ENCODE measurements at regions not wholly inside any gene's neighbourhood (a gene's known extent, or its start where the extent isn't known, plus 50 kb on each side); places are given as distances from the start of the nearest gene placed in this dataset.

DNA sequence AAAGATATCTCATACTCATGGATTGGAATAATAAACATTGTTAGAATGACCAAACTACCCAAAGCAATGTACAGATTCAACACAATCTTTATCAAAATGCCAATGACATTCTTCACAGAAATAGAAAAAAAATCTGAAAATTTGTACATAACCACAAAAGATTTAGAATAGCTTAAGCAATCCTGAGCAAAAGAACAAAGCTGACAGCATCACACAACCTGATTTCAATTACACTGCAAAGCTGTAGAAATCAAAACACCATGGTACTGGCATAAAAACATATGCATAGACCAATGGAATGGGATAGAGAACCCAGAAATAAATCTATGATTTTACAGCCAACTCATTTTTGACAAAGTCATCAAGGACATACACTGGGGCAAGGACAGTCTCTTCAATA is 130.0 kb upstream of the TMEM72 start:
- DNase-seq (ENCODE audit: low spot score): no peak

DNA sequence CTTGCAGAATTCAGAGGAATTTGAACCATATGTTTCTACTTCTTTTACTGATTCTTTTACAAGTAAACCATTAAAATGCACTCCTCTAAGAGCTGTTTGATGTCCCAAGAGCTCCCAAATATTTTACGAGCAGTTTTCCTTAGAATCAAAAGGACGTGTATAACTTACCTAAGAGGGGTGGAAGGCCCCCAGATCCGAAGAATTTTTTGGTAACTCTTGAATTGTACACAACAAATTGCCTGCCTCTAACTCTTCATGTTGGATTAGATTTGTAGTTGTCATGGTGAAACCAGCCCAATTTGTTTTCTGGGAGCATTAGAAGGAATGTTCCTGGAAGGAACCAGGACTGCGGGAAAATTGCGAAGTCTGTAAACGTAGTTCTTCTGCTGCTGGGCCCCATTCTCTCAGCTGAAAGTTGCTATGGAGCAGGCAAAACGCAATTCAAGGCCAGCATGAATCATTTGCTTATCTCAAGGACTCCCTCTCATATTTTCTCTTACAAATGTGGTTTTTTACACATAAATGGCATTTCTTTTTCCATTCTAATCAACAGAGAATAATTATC is 124.8 kb upstream of the TMEM72 start:
- peak; percentile 56 for DNase-seq (ENCODE audit: low spot score)

GRCh38 chr10:44787480-44788075 is 123.6 kb upstream of the TMEM72 start:
- no peak for DNase-seq (ENCODE audit: low spot score)

- DNase-seq (ENCODE audit: low spot score): no peak
Observed at GRCh38 chr10:44788147-44789129, 122.7 kb upstream of the TMEM72 start.

DNA sequence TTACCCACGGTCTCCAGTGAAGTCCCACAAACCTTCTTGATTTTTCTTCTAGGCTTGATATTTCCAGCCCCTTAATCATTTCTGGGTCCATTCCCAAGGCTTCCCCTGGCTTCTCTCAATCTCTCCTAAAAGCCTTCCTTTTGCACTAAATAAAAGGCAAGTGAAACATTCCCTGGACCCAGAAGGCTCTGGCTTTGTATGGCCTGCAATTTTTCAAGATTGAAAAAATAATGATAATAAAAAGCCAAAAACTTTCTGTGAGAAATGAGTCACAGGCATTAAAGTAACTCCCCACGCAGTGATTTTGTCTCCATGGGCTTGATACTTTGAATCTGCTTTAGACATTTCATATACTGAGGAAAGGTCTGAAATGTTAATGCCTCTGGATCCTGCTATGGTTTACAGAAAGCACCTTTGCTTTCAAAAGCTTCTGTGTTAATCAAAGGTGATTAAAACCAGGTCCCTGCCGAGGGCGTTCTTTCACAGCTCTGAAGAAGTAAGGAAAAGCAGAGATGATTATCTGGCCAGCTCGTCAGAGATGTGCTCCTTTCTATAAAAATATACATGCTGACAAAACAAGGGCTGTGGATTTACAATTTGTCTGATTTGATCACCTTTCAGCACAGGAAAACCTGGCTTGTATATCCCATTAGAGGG is 118.9 kb upstream of the TMEM72 start:
- no peak for DNase-seq (ENCODE audit: low spot score)

DNA sequence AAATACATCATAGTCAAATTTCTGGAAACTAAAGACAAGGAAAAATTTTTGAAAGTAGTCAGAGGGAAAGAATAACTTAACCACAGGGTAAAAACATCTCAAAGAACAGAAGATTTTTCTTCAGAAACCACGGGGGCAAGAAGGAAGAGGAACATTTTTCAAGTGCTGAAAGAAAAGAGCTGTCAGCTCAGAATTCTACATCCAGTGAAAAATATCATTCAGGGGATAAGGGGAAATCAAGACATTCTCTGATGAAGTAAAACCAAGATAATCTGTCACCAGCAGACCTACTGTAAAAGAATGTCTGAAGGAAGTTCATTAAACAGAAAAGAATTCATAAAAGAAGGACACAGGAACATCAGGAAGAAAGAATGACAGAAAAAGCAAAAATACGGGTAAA is 111.2 kb upstream of the TMEM72 start:
- DNase-seq (ENCODE audit: low spot score): no peak

GRCh38 chr10:44801383-44802327 is 109.5 kb upstream of the TMEM72 start:
- peak; percentile 32 for DNase-seq (ENCODE audit: low spot score)

GRCh38 chr10:44803862-44804261 is 107.3 kb upstream of the TMEM72 start:
- DNase-seq (ENCODE audit: low spot score): no peak

DNA sequence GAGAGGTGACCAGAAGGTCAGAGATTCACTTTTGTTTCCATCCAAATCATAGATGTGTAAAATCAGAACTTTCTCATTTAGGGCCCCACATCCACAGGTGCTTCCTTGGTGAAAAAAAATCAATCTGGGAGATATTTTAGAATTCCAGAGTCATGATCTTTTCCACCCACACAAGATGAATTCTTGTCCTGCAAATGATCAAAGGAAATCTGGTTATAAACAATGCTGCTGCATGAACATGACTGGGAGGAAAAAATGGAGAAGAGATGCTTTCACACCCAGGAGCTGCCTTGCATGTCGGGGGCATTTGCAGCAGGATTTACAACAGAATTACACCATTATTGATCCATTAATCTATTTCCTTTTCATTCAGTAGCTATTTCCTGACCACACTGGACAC is 106.5 kb upstream of the TMEM72 start:
- DNase-seq (ENCODE audit: low spot score): no peak

- no peak for DNase-seq (ENCODE audit: low spot score)
Observed at GRCh38 chr10:44805466-44806210, 105.5 kb upstream of the TMEM72 start.

- DNase-seq (ENCODE audit: low spot score): peak; percentile 42
Observed at GRCh38 chr10:44806950-44807349, 104.2 kb upstream of the TMEM72 start.

DNA sequence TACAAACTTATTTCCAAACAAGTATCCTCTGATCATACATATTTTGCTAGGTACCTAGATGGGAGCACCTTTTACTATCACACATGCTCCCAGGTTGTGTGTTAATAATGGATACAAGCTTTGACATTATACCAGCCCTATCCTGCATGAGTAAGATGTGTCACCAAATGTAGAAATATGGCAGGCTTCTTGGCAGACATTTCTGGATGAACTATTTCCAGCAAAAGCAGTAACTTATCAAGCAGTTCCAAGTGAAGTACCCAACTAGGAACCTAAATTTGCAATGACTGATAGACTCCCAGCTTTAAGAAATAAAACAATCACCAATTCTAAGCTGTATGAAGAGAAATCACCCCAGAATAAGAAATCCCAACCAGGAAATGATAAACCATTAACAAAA is 103.7 kb upstream of the TMEM72 start:
- no peak for DNase-seq (ENCODE audit: low spot score)

GRCh38 chr10:44809647-44810046 is 101.5 kb upstream of the TMEM72 start:
- DNase-seq (ENCODE audit: low spot score): peak; percentile 54

- no peak for DNase-seq (ENCODE audit: low spot score)
Observed at GRCh38 chr10:44811072-44811471, 100.1 kb upstream of the TMEM72 start.

DNA sequence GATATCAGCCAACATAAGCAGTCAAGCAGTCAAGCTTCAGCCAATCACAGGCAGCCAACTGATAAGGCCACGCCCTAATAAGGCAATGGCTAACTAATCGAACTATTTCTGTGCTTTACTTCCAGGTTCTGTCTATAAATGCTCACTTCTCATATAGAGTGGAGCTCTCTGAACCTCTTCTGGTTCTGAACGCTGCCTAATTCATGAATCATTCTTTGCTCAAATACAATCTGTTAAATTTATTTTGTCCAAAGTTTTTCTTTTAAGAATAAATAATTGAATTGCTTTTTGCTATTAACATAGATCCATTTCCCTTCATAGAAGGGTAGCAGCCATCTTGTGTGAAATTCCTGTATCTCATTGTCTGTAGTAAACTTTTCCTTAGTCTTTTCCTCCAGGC is 97.9 kb upstream of the TMEM72 start:
- DNase-seq (ENCODE audit: low spot score): no peak

GRCh38 chr10:44814929-44815328 is 96.2 kb upstream of the TMEM72 start:
- DNase-seq (ENCODE audit: low spot score): no peak

DNA sequence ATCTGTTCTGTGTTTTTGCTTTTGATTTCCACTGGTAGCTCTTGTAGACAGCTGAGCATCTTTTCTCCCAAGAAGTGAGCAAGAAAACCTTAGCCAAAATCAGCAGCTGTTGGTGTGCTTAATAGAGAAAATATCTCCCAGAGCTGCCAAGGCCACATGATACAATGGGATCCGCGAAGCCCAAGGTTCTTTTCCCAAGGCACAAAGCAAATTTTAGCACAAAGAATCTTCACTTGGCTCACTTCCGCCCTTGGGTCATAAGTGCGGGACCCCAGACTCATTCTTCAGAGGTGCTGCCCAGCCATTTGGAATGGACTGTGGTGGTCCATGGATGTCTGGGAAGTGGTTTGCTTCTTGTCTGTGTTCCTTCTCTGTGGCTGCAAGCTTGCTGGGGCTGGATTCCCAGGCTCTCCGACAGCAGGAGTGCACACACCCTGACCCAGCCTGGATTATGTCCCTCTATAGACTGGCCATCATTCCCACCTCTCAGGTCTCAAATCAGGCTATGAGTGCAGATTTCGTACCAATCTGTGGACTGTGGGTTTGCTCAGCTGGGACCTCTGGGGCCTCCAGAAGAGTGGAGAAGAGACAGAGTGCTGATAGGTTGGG is 93.0 kb upstream of the TMEM72 start:
- no peak for DNase-seq (ENCODE audit: low spot score)

- DNase-seq (ENCODE audit: low spot score): no peak
Observed at GRCh38 chr10:44818701-44819127, 92.4 kb upstream of the TMEM72 start.

DNA sequence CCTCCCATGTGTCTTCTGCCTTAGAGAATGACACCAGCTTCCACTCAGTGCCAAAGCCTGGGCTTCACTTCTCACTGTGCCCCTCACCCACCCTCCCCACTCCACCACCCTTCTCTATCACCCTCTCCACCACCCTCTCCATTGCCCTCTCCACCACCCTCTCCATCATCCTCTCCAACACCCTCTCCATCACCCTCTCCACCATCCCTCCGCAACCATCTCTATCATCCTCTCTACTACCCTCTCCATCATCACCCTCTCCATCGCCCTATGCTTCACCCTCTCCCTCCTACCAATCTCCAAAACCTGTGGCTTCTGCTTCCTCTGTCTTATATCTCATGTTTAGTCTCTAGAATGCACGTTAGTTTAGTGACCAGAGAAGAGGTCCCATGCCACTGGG is 91.0 kb upstream of the TMEM72 start:
- DNase-seq (ENCODE audit: low spot score): no peak

GRCh38 chr10:44821290-44821689 is 89.8 kb upstream of the TMEM72 start:
- DNase-seq (ENCODE audit: low spot score): no peak
